DMS79 (cell line): ENCODE measurements at regions not wholly inside any gene's neighbourhood (a gene's known extent, or its start where the extent isn't known, plus 50 kb on each side); places are given as distances from the start of the nearest gene placed in this dataset.

ENCODE experiments used
- DNase-seq: peaks from one replicate; lab custom pipeline; 2025; lab: John Stamatoyannopoulos, UW

- no peak for DNase-seq
Observed at GRCh38 chr10:118412132-118412760, 70.1 kb upstream of the FAM204A start.

DNA sequence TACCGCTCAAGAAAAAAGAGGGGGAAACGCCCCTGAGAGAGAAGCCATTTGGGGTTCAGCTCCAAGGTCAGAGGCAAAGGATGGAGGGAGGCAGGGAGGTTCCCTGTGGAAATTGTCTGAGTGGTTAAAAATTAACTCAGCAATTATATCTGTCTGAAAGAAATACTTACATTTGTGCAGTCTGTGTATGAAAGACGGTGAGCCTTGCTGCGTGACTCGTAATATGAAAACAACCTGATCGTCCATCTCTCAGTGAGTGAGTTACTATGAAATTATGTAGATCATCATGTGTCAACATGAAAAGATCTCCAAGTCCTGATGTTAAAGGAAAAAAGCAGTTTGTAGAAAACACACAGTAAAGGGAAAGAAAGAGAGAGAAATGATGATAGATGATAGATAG, 67.2 kb upstream of the FAM204A start:
- DNase-seq = no peak

DNA sequence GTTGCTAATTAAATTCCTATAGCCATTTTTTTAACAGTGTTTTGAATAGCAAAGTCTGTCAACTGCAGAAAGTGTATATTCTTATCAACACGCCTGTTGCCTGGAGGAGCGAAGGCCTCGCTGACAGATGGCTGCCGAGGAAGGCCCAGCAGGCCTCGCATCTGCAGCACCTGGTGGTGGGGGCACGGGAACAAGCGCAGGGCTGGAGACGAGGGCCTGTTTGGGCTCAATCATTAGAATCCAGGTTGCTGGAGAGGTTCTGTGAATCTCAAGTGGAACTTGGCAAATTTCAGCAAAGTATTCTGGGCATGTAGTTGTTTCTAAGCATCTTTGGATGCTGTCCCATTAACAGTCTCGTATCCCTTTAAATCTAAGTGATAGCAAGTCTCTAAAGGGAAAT, 66.1 kb upstream of the FAM204A start:
- no peak for DNase-seq

DNA sequence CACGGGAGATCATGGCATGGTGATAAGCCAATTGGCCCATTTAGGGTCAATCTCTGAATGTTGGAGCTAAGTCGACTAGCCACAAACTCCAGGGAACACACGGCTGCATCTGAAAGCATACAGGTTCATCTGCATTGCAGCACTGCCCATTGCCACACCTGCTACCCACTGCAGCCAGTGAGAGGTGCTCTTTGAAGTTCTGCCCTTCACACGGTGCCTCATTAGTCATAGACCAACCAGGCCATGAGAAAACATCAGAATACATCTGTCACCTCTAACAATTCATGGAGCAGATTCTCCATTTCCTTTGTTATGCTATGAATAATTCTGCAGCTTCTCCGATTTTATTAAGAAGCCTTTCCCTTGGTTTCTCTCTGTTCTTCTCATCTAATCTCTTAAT, 65.7 kb upstream of the FAM204A start:
- DNase-seq = no peak

DNA sequence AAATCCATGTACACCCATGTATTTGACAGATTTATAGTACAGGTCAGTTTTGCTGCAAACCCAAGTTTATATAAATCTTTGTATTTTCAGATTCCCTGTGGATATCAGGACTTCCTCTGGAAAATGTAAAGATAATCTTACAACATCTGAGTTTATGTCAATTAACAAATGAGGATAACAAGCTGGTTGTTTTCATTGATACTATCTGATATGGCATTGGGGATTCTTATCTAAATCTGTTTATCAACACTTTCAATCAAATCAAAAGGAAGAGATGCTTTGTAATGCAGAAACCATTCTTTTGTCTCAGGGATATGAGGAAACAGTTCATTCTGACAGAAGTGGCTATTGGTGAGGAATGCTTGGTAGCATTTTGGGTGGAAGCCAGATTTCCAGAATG, 64.9 kb upstream of the FAM204A start:
- DNase-seq = no peak

DNA sequence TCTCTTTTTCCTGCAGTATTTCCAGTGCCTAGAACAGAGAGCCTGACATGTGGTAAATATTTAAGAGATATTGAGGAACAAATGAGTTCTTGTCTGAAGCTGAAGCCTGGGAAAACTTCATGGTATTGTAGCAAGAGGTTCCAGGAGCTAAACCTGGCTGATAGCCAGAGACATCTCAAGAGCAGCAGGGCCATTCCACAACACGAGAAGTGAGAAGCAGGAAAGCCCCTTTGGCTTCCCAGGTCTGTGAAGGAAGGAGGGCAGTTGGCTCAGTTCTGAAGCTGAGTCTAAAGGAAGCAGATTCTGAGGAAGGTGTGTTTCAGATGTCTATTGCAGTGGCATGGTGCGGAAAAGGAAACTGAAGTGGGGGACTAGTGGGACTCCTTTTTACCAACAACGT, 63.8 kb upstream of the FAM204A start:
- no peak for DNase-seq

DNA sequence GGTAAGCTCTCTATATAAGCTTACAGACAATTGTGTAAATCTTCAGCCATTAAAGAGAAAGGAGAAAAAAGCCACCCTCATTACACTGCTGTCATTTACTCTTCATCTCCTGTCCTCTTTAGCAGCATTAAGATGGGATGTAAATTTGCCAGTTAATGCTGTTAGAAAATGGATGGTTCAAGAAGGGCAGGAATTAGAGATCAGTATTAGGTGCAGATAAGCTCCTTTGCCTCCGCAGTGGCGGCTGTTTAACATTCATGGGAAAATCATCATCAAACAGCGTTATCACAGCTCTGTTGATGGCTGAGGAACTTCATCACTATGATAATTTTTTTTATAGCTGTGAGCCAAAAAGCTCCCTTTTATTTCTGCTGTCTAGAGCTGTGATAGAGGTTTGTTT, 61.8 kb upstream of the FAM204A start:
- DNase-seq = no peak

- DNase-seq = no peak
Observed at GRCh38 chr10:118401708-118402193, 59.6 kb upstream of the FAM204A start.

- no peak for DNase-seq
Observed at GRCh38 chr10:118397391-118397790, 55.3 kb upstream of the FAM204A start.

DNA sequence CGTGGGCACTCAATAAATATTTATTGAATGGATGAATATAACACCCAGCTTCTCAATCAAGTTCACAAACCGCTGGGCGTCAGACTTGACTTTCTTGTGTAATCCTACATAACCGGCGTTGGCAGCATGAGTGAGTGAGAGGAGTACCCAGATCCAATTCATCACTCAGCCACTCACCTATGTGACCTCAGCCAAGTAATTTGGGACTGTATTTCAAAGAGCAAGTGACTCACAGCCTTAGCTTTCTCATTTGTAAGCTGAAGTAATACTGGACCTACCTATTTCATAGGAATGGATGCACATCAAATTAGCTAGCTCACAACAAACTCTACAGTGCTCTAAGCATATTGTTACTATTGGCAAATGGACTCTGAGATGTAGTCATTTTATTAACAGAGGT, 53.8 kb upstream of the FAM204A start:
- DNase-seq = no peak

DNA sequence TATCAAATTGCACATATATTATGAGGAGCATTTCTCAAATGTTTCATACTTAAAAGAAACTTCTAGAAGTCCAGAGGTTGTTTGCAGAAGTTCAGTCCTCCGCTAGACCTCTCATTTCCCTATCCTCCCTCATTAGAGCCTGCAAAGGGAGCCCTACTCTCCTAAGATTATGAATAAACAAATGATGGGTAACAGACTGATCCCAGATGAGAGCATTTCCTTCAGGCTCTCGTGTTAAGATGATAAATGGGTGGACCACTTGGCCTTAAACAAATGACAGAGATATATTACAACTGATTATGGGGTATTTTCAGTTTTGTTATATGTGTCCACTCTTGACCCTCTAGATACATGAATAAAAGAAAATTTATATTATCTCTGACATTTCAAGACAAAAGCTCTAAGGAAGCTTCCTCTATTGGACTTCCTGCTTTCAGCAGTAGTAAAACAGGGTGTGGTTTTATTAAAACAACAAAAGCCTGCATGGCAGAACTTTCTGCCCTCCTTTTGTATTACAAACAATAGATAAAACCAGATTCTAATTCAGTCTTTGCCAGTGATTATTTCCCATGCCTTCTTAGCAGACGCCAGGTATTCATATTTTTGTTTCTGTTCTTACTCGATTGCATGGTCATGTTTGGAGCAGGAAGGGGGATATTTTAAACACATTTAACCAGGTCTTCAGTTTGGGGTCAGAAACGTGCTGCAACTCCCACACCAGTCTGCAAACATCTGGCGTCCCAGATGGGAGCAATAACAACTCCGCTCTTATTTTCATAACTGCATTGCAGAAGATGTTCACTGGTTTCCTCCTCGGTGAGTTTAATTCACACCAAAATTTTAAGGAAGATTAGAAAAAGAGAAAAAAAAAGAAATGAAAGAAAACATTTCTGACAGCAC, 52.4 kb upstream of the FAM204A start:
- no peak for DNase-seq

- no peak for DNase-seq
Observed at GRCh38 chr10:118392761-118393160, 50.6 kb upstream of the FAM204A start.
